Rectal smooth muscle tissue (tissue), 1 donor: ENCODE measurements at regions not wholly inside any gene's neighbourhood (a gene's known extent, or its start where the extent isn't known, plus 50 kb on each side); places are given as distances from the start of the nearest gene placed in this dataset.

Source experiments
- H3K27ac ChIP-seq: one replicate; pipeline ENCODE4 v1.7.0; 2013; ENCODE audit warnings: low read depth, low read length, inconsistent platforms
- H3K27me3 ChIP-seq: one replicate; pipeline ENCODE4 v1.7.0; 2013; ENCODE audit warnings: low read length; ENCODE audit not compliant: control insufficient read depth, insufficient read depth
- H3K36me3 ChIP-seq: one replicate; pipeline ENCODE4 v1.7.0; 2013; ENCODE audit warnings: low read length; ENCODE audit not compliant: control insufficient read depth, insufficient read depth
- H3K4me1 ChIP-seq: one replicate; pipeline ENCODE4 v1.7.0; 2013; ENCODE audit warnings: low read length; ENCODE audit not compliant: control insufficient read depth, insufficient read depth
- H3K4me3 ChIP-seq: one replicate; pipeline ENCODE4 v1.7.0; 2013; ENCODE audit warnings: low read length
- H3K9ac ChIP-seq: one replicate; pipeline ENCODE4 v1.7.0; 2013; ENCODE audit warnings: low read length

- H3K4me3 ChIP-seq: no peak overlapping the region
- H3K36me3 ChIP-seq: no peaks in the 10 kb centered on the region
- no peak overlapping the region for H3K27ac ChIP-seq
- no peak overlapping the region for H3K9ac ChIP-seq
- H3K4me1 ChIP-seq: no peaks in the 10 kb centered on the region
- no peaks in the 10 kb centered on the region for H3K27me3 ChIP-seq
Measured at GRCh38 chr17:73725794-73726515, 81.7 kb upstream of the SDK2 start.

DNA sequence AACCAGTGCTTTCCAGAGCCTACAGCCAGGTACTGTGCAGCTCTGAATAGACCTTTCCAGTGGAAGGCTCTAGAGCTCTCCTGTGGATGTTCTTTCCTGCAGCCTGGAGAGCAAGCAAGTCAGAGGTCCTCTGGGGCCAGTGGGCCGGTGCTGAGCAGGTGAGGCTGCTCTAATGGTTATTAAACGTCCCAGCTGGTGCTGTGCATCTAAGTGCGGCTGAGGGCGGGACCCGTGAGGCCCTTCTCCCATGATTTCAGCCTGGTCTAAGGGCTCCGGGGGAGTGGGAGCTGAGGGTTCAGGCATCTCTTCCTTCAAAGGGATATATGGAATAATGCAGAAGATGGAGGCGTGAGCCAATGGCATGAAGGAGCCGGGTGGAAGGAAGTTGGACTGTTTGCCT is 83.7 kb upstream of the SDK2 start:
- Histone ChIP-seq H3K4me3 (no peak overlapping the region), H3K9ac (no peak overlapping the region), H3K27ac (no peak overlapping the region), H3K27me3 (no peaks in the 10 kb centered on the region), H3K4me1 (no peaks in the 10 kb centered on the region), H3K36me3 (no peaks in the 10 kb centered on the region)

- Histone ChIP-seq H3K4me3 (no peak overlapping the region), H3K4me1 (no peaks in the 10 kb centered on the region), H3K27me3 (no peaks in the 10 kb centered on the region), H3K9ac (no peak overlapping the region), H3K36me3 (no peaks in the 10 kb centered on the region), H3K27ac (no peak overlapping the region)
Measured at GRCh38 chr17:73729101-73729500, 84.9 kb upstream of the SDK2 start.

GRCh38 chr17:73731733-73732132 is 87.5 kb upstream of the SDK2 start:
- Histone ChIP-seq H3K27me3 (no peaks in the 10 kb centered on the region), H3K4me3 (no peak overlapping the region), H3K9ac (no peak overlapping the region), H3K27ac (no peak overlapping the region), H3K36me3 (no peaks in the 10 kb centered on the region), H3K4me1 (no peaks in the 10 kb centered on the region)

DNA sequence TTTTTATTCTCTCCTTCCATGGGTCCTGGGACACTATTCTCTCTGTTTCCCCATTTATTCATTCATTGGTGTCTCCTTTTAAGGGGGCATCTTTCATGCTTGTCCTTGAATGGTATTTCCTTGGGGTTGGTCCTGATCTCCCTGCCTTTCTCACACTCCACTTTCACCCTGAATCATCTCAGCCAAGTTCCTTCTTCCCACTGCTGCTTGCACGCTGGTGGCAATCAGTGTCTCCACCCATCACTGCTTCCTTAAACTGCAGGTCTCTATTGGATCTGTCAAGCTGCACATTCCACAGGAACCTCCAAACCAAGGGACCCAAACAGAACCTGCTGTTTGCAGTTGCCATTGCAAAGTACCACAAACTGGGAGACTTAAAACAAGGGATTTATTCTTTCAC is 89.3 kb upstream of the SDK2 start:
- H3K4me3 ChIP-seq: no peak overlapping the region
- no peak overlapping the region for H3K27ac ChIP-seq
- no peaks in the 10 kb centered on the region for H3K4me1 ChIP-seq
- H3K9ac ChIP-seq: no peak overlapping the region
- H3K36me3 ChIP-seq: no peaks in the 10 kb centered on the region
- peaks cover 2% of the 10 kb centered on the region for H3K27me3 ChIP-seq

GRCh38 chr17:73735245-73735644 is 91.0 kb upstream of the SDK2 start:
- peaks cover 3% of the 10 kb centered on the region for H3K27me3 ChIP-seq
- no peak overlapping the region for H3K4me3 ChIP-seq
- no peaks in the 10 kb centered on the region for H3K36me3 ChIP-seq
- H3K27ac ChIP-seq: no peak overlapping the region
- H3K4me1 ChIP-seq: no peaks in the 10 kb centered on the region
- H3K9ac ChIP-seq: no peak overlapping the region

GRCh38 chr17:73738751-73739575 is 94.7 kb upstream of the SDK2 start:
- Histone ChIP-seq H3K4me3 (no peak overlapping the region), H3K9ac (no peak overlapping the region), H3K36me3 (no peaks in the 10 kb centered on the region), H3K27ac (no peak overlapping the region), H3K4me1 (no peaks in the 10 kb centered on the region), H3K27me3 (peaks cover 3% of the 10 kb centered on the region)

GRCh38 chr17:73740370-73740769 is 96.1 kb upstream of the SDK2 start:
- Histone ChIP-seq H3K27me3 (peaks cover 3% of the 10 kb centered on the region), H3K36me3 (no peaks in the 10 kb centered on the region), H3K4me1 (no peaks in the 10 kb centered on the region), H3K4me3 (no peak overlapping the region), H3K27ac (no peak overlapping the region), H3K9ac (no peak overlapping the region)

- Histone ChIP-seq H3K9ac (no peak overlapping the region), H3K4me3 (no peak overlapping the region), H3K4me1 (no peaks in the 10 kb centered on the region), H3K27me3 (peaks cover 3% of the 10 kb centered on the region), H3K27ac (no peak overlapping the region), H3K36me3 (no peaks in the 10 kb centered on the region)
Measured at GRCh38 chr17:73742948-73743381, 98.7 kb upstream of the SDK2 start.

DNA sequence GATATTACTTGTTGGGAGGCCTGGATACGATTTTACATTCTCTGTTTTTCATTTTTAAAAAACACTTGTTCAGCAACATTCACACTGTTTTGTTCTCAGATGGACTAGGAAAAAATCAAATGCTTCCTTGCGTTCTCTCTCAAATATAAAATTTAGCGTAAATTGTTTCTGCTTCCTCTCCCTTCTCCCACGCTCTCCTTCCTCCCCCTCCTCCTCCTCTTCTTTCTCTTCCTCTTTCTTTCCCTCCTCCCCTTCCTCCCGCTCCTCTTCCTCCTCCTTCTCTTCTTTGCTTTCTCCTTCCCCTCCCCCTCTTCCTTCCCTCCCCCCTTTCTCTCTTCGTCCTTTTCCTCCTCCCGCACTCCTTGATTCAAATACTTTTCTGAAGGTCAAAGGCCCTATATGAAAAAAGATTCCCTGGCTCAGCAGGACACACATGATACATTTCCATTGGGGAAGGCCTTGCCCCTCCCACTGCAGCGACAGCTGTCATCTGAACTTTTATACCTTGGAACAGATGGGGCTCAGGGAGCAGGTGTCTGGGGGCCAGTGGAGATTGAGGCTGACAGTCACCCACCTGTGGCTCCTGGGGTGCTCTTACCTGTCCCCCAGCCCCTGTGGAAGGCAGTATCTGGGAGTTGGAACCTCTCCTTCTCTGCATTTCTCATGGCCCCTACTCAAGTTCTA is 99.4 kb upstream of the SDK2 start:
- H3K4me3 ChIP-seq: no peak overlapping the region
- no peaks in the 10 kb centered on the region for H3K4me1 ChIP-seq
- H3K9ac ChIP-seq: no peak overlapping the region
- H3K27ac ChIP-seq: no peak overlapping the region
- no peaks in the 10 kb centered on the region for H3K36me3 ChIP-seq
- no peaks in the 10 kb centered on the region for H3K27me3 ChIP-seq

- Histone ChIP-seq H3K36me3 (no peaks in the 10 kb centered on the region), H3K4me3 (no peak overlapping the region), H3K27ac (no peak overlapping the region), H3K27me3 (no peaks in the 10 kb centered on the region), H3K4me1 (no peaks in the 10 kb centered on the region), H3K9ac (no peak overlapping the region)
Measured at GRCh38 chr17:73744411-73744810, 100.2 kb upstream of the SDK2 start.

- Histone ChIP-seq H3K27ac (no peak overlapping the region), H3K4me3 (no peak overlapping the region), H3K4me1 (no peaks in the 10 kb centered on the region), H3K36me3 (no peaks in the 10 kb centered on the region), H3K27me3 (no peaks in the 10 kb centered on the region), H3K9ac (no peak overlapping the region)
Measured at GRCh38 chr17:73746314-73747073, 102.2 kb upstream of the SDK2 start.
